ENCODE measurements at regions not wholly inside any gene's neighbourhood (a gene's known extent, or its start where the extent isn't known, plus 50 kb on each side); places are given as distances from the start of the nearest gene placed in this dataset.

GRCh38 chr7:125444864-125445263, 515.2 kb upstream of the POT1 start:
- TF ChIP-seq YY1 (IDR thresholded peaks at IDR 0.05; ENCODE audit: low read depth) (no peak), FOXM1 (IDR thresholded peaks at IDR 0.05; ENCODE audit: borderline replicate concordance, low read depth) (no peak), NFIC (IDR thresholded peaks at IDR 0.05) (no peak), USF1 (IDR thresholded peaks at IDR 0.05) (no peak), EP300 (IDR thresholded peaks at IDR 0.05; ENCODE audit: borderline replicate concordance) (no peak)

- TF ChIP-seq ZBTB7A (IDR thresholded peaks at IDR 0.05; ENCODE audit: low read depth) = no peak
- no peak for TF ChIP-seq EP300 (IDR thresholded peaks at IDR 0.05; ENCODE audit: borderline replicate concordance)
- TF ChIP-seq TEAD4 (IDR thresholded peaks at IDR 0.05) = no peak
- TF ChIP-seq FOXM1 (IDR thresholded peaks at IDR 0.05; ENCODE audit: borderline replicate concordance, low read depth) = no peak
- no peak for TF ChIP-seq REST (IDR thresholded peaks at IDR 0.05; ENCODE audit: low read depth)
- no peak for TF ChIP-seq RAD21 (IDR thresholded peaks at IDR 0.05; ENCODE audit: low read depth)
- TF ChIP-seq TAF1 (IDR thresholded peaks at IDR 0.05; ENCODE audit: low read depth) = no peak
- no peak for TF ChIP-seq CREB1 (IDR thresholded peaks at IDR 0.05; ENCODE audit: low read depth)
Measured at GRCh38 chr7:125436220-125436619, 506.6 kb upstream of the POT1 start.

GRCh38 chr7:125431349-125431748, 501.7 kb upstream of the POT1 start:
- TF ChIP-seq NFIC (IDR thresholded peaks at IDR 0.05) (no peak), TAF1 (IDR thresholded peaks at IDR 0.05; ENCODE audit: low read depth) (no peak), MAX (IDR thresholded peaks at IDR 0.05) (no peak), YY1 (IDR thresholded peaks at IDR 0.05; ENCODE audit: low read depth) (no peak), CEBPB (IDR thresholded peaks at IDR 0.05) (no peak), ZBTB7A (IDR thresholded peaks at IDR 0.05; ENCODE audit: low read depth) (no peak), USF1 (IDR thresholded peaks at IDR 0.05) (no peak), TEAD4 (IDR thresholded peaks at IDR 0.05) (no peak), TCF12 (IDR thresholded peaks at IDR 0.05; ENCODE audit: low read depth) (no peak), FOXM1 (IDR thresholded peaks at IDR 0.05; ENCODE audit: borderline replicate concordance, low read depth) (no peak), EGR1 (IDR thresholded peaks at IDR 0.05) (no peak)

GRCh38 chr7:125430013-125430412, 500.4 kb upstream of the POT1 start:
- TF ChIP-seq CEBPB (IDR thresholded peaks at IDR 0.05) (no peak), RAD21 (IDR thresholded peaks at IDR 0.05; ENCODE audit: low read depth) (no peak), ZBTB7A (IDR thresholded peaks at IDR 0.05; ENCODE audit: low read depth) (no peak), CREB1 (IDR thresholded peaks at IDR 0.05; ENCODE audit: low read depth) (no peak), REST (IDR thresholded peaks at IDR 0.05; ENCODE audit: low read depth) (no peak), TAF1 (IDR thresholded peaks at IDR 0.05; ENCODE audit: low read depth) (no peak), TCF12 (IDR thresholded peaks at IDR 0.05; ENCODE audit: low read depth) (no peak), FOXM1 (IDR thresholded peaks at IDR 0.05; ENCODE audit: borderline replicate concordance, low read depth) (no peak), MAX (IDR thresholded peaks at IDR 0.05) (no peak), NFIC (IDR thresholded peaks at IDR 0.05) (no peak), YY1 (IDR thresholded peaks at IDR 0.05; ENCODE audit: low read depth) (no peak), TEAD4 (IDR thresholded peaks at IDR 0.05) (no peak), USF1 (IDR thresholded peaks at IDR 0.05) (no peak), EP300 (IDR thresholded peaks at IDR 0.05; ENCODE audit: borderline replicate concordance) (no peak), EGR1 (IDR thresholded peaks at IDR 0.05) (no peak)

GRCh38 chr7:125427676-125428075, 498.1 kb upstream of the POT1 start:
- TF ChIP-seq REST (IDR thresholded peaks at IDR 0.05; ENCODE audit: low read depth) (no peak), TAF1 (IDR thresholded peaks at IDR 0.05; ENCODE audit: low read depth) (no peak), TCF12 (IDR thresholded peaks at IDR 0.05; ENCODE audit: low read depth) (no peak), TEAD4 (IDR thresholded peaks at IDR 0.05) (no peak), CEBPB (IDR thresholded peaks at IDR 0.05) (no peak), FOXM1 (IDR thresholded peaks at IDR 0.05; ENCODE audit: borderline replicate concordance, low read depth) (no peak), RAD21 (IDR thresholded peaks at IDR 0.05; ENCODE audit: low read depth) (no peak), NFIC (IDR thresholded peaks at IDR 0.05) (no peak)

Data from Ishikawa (cell line).